CD1c-positive myeloid dendritic cell (primary cell): ENCODE measurements at regions not wholly inside any gene's neighbourhood (a gene's known extent, or its start where the extent isn't known, plus 50 kb on each side); places are given as distances from the start of the nearest gene placed in this dataset.

Source experiments
- DNase-seq: peaks from one replicate; pipeline ENCODE4 v3.0.0-alpha.2; 2016; ENCODE audit errors: extremely low spot score

- DNase-seq = peak; percentile 23
These were observed 522.3 kb downstream of the BRD1 start for GRCh38 chr22:49305214-49305965.

GRCh38 chr22:49303781-49304461, 523.8 kb downstream of the BRD1 start:
- no peak for DNase-seq

GRCh38 chr22:49303061-49303735, 524.5 kb downstream of the BRD1 start:
- no peak for DNase-seq

- no peak for DNase-seq
These were observed 525.1 kb downstream of the BRD1 start for GRCh38 chr22:49302530-49302929.

- no peak for DNase-seq
These were observed 525.6 kb downstream of the BRD1 start for GRCh38 chr22:49302150-49302460.

GRCh38 chr22:49301398-49302149, 526.1 kb downstream of the BRD1 start:
- no peak for DNase-seq

GRCh38 chr22:49300951-49301397, 526.7 kb downstream of the BRD1 start:
- DNase-seq = no peak

GRCh38 chr22:49300241-49300640, 527.4 kb downstream of the BRD1 start:
- DNase-seq = no peak

GRCh38 chr22:49299821-49300231, 527.8 kb downstream of the BRD1 start:
- no peak for DNase-seq

GRCh38 chr22:49298834-49299750, 528.6 kb downstream of the BRD1 start:
- DNase-seq = no peak

GRCh38 chr22:49297871-49298721, 529.6 kb downstream of the BRD1 start:
- no peak for DNase-seq

- DNase-seq = no peak
These were observed 530.3 kb downstream of the BRD1 start for GRCh38 chr22:49297286-49297870.

GRCh38 chr22:49296561-49296960, 531.1 kb downstream of the BRD1 start:
- DNase-seq = no peak

GRCh38 chr22:49295851-49296560, 531.7 kb downstream of the BRD1 start:
- DNase-seq = no peak

- DNase-seq = no peak
These were observed 532.3 kb downstream of the BRD1 start for GRCh38 chr22:49295465-49295743.

- DNase-seq = no peak
These were observed 532.8 kb downstream of the BRD1 start for GRCh38 chr22:49294656-49295464.

- no peak for DNase-seq
These were observed 534.8 kb downstream of the BRD1 start for GRCh38 chr22:49292909-49293308.

GRCh38 chr22:49291781-49292180, 535.9 kb downstream of the BRD1 start:
- no peak for DNase-seq

GRCh38 chr22:49291169-49291568, 536.5 kb downstream of the BRD1 start:
- DNase-seq = no peak
